ENCODE measurements at regions not wholly inside any gene's neighbourhood (a gene's known extent, or its start where the extent isn't known, plus 50 kb on each side); places are given as distances from the start of the nearest gene placed in this dataset.

DNA sequence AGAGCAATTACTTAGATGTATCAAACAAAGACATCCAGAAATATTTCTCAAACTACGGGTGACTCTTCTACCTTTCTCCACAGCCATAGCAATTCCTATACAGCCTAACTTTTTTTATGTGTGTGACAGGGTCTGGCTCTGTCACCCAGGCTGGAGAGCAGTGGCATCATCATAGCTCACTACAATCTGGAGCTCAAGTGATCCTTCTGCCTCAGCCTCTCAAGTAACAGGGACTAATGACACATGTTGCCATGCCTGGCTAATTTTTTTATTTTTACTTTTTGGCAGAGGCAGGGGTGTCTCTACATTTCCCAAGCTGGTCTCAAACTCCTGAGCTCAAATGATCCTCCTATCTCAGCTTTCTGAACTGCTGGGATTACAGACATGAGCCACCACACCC, 328.9 kb upstream of the NT5C1B start:
- Mint-ChIP-seq H3K4me3 (no peak overlapping the region), H3K36me3 (ENCODE audit: low read depth) (peaks cover 12% of the 10 kb centered on the region), H3K4me1 (ENCODE audit: low read depth) (no peaks in the 10 kb centered on the region), H3K27ac (no peak overlapping the region), H3K27me3 (no peaks in the 10 kb centered on the region), H3K9me3 (no peaks in the 10 kb centered on the region)
- no peaks in the 10 kb centered on the region for H3K36me3 ChIP-seq (ENCODE audit: insufficient read depth, low read length)
- ATAC-seq (ENCODE audit: poor library complexity), result no peak
- H3K9me3 ChIP-seq (ENCODE audit: control insufficient read depth in 1 of 2, insufficient read depth in 1 of 2, low read length in 2 of 2), result no peaks in the 10 kb centered on the region
- H3K27me3 ChIP-seq (ENCODE audit: control insufficient read depth in 1 of 2, insufficient read depth in 2 of 2, low read length in 2 of 2), result no peaks in the 10 kb centered on the region
- intact Hi-C loops (cut with DNase I, micrococcal nuclease), result no loop called here
- no peak overlapping the region for H3K27ac ChIP-seq (ENCODE audit: low read depth in 1 of 2, low read length in 2 of 2)
- DNase-seq, result no peak
- CTCF ChIA-PET, result no interaction called here
- TF ChIP-seq, protein P1, sequence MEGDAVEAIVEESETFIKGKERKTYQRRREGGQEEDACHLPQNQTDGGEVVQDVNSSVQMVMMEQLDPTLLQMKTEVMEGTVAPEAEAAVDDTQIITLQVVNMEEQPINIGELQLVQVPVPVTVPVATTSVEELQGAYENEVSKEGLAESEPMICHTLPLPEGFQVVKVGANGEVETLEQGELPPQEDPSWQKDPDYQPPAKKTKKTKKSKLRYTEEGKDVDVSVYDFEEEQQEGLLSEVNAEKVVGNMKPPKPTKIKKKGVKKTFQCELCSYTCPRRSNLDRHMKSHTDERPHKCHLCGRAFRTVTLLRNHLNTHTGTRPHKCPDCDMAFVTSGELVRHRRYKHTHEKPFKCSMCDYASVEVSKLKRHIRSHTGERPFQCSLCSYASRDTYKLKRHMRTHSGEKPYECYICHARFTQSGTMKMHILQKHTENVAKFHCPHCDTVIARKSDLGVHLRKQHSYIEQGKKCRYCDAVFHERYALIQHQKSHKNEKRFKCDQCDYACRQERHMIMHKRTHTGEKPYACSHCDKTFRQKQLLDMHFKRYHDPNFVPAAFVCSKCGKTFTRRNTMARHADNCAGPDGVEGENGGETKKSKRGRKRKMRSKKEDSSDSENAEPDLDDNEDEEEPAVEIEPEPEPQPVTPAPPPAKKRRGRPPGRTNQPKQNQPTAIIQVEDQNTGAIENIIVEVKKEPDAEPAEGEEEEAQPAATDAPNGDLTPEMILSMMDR (IDR thresholded peaks at IDR 0.05), result no peak
- H3K4me3 ChIP-seq (ENCODE audit: low read length), result no peak overlapping the region
- no peaks in the 10 kb centered on the region for H3K4me1 ChIP-seq (ENCODE audit: insufficient read depth, low read length)
- POLR2A ChIA-PET, result no interaction called here

- Mint-ChIP-seq H3K9me3 (no peaks in the 10 kb centered on the region), H3K4me3 (no peak overlapping the region), H3K4me1 (ENCODE audit: low read depth) (no peaks in the 10 kb centered on the region), H3K27me3 (no peaks in the 10 kb centered on the region), H3K27ac (no peak overlapping the region), H3K36me3 (ENCODE audit: low read depth) (no peaks in the 10 kb centered on the region)
- DNase-seq (no peak), ATAC-seq (ENCODE audit: poor library complexity) (no peak)
- Histone ChIP-seq H3K27ac (ENCODE audit: low read depth in 1 of 2, low read length in 2 of 2) (no peak overlapping the region), H3K9me3 (ENCODE audit: control insufficient read depth in 1 of 2, insufficient read depth in 1 of 2, low read length in 2 of 2) (no peaks in the 10 kb centered on the region), H3K36me3 (ENCODE audit: insufficient read depth, low read length) (no peaks in the 10 kb centered on the region), H3K4me1 (ENCODE audit: insufficient read depth, low read length) (no peaks in the 10 kb centered on the region), H3K27me3 (ENCODE audit: control insufficient read depth in 1 of 2, insufficient read depth in 2 of 2, low read length in 2 of 2) (no peaks in the 10 kb centered on the region), H3K4me3 (ENCODE audit: low read length) (no peak overlapping the region)
- intact Hi-C loops (cut with DNase I, micrococcal nuclease), result no loop called here
- TF ChIP-seq, protein P1 (IDR thresholded peaks at IDR 0.05), result no peak
- CTCF ChIA-PET, result no interaction called here
- POLR2A ChIA-PET, result no interaction called here
Observed at GRCh38 chr2:18915227-18915626, 325.9 kb upstream of the NT5C1B start.

DNA sequence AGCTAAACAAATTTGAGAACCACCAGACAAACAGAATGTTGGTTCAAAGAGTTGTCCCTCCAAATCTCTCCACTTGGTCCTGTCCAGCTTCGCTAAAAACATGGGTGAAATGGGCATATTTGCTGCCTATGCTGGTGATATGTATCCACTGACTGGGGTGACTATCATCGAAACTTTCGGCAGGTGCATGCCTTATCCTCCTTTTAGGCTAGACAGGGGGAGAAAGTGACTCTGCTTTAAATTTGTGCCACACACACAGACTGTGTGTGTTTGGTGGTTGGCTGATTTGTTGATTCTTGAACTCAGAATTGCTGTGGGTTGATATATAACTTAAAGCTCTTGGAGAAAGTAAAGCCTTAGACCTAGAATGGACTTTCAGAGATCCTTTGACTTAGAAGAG, 324.1 kb upstream of the NT5C1B start:
- DNase-seq, result no peak
- Histone ChIP-seq H3K36me3 (ENCODE audit: insufficient read depth, low read length) (no peaks in the 10 kb centered on the region), H3K27ac (ENCODE audit: low read depth in 1 of 2, low read length in 2 of 2) (no peak overlapping the region), H3K4me3 (ENCODE audit: low read length) (no peak overlapping the region), H3K9me3 (ENCODE audit: control insufficient read depth in 1 of 2, insufficient read depth in 1 of 2, low read length in 2 of 2) (no peaks in the 10 kb centered on the region), H3K27me3 (ENCODE audit: control insufficient read depth in 1 of 2, insufficient read depth in 2 of 2, low read length in 2 of 2) (no peaks in the 10 kb centered on the region), H3K4me1 (ENCODE audit: insufficient read depth, low read length) (no peaks in the 10 kb centered on the region)
- Mint-ChIP-seq H3K4me3 (no peak overlapping the region), H3K27me3 (no peaks in the 10 kb centered on the region), H3K9me3 (no peaks in the 10 kb centered on the region), H3K36me3 (ENCODE audit: low read depth) (no peaks in the 10 kb centered on the region), H3K27ac (no peak overlapping the region), H3K4me1 (ENCODE audit: low read depth) (no peaks in the 10 kb centered on the region)
- TF ChIP-seq, protein P1 (IDR thresholded peaks at IDR 0.05), result no peak
- ChIA-PET CTCF (no interaction called here), POLR2A (no interaction called here)
- ATAC-seq (ENCODE audit: poor library complexity), result no peak
- intact Hi-C loops (cut with DNase I, micrococcal nuclease), result no loop called here
